HG03457 (cell line): ENCODE measurements at regions not wholly inside any gene's neighbourhood (a gene's known extent, or its start where the extent isn't known, plus 50 kb on each side); places are given as distances from the start of the nearest gene placed in this dataset.
"Not testable (repeated sequence)": the region's sequence is repeated elsewhere in the genome, so short reads cannot be mapped to it uniquely, and the experiment has no call there.

ENCODE experiments used
- ATAC-seq: cut with Tn5 transposase; IDR thresholded peaks from one replicate; pipeline ENCODE4 v1.9.1; 2021; ENCODE audit warnings: moderate number of reproducible peaks; ENCODE audit not compliant: unreplicated experiment

DNA sequence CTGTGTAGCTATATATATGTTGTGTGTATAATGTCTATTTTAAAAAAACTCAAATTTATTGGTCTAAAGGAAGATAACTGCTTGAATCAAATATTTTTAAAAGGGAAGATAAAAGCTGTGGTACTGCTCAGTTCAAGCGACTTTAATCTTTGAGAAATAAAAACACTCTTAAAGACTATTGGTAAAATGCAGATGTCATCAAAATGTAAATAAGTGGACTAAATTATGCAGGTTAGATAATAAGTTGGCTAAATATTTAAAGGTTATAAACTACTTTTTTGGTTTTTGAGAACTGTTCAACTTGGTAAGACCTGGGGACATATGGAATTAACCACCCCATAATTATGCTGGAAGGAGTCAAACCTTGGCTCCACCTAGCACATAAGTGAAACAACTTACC is 144.7 kb upstream of the ITM2A start:
- ATAC-seq: no peak

DNA sequence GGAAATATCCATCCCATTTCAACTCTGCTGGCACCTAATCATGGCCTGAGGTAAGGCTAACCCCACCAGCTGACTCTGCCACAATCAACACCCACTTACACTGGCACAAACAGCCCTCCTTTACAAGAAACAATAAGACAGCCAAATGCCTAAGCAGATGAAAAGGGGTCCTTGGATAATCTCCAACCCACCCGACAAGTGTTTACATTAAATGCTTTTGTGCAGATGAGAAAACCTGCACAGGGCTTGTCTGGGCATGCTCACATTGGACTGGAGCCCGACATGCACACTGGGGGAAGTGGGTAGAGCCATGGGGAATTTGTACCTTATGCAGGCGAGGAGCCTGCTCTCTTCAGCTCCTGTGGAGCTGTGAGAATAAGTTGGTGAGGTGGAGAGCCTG is 138.9 kb upstream of the ITM2A start:
- ATAC-seq: no peak

DNA sequence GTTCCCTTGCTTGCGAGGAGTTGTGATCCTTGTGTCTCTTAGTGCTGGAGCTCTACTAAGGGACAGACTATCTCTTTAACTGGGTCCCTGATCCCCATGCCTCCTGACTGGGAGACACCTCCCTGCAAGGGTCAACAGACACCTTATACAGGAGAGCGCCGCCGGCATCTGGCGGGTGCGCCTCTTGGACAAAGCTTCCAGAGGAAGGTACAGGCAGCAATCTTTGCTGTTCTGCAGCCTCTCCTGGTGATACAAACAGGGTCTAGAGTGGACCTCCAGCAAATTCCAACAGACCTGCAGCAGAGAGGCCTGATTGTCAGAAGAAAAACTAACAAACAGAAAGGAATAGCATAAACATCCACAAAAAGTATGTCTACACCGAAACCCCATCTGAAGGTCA is 115.6 kb upstream of the ITM2A start:
- ATAC-seq: no peak

DNA sequence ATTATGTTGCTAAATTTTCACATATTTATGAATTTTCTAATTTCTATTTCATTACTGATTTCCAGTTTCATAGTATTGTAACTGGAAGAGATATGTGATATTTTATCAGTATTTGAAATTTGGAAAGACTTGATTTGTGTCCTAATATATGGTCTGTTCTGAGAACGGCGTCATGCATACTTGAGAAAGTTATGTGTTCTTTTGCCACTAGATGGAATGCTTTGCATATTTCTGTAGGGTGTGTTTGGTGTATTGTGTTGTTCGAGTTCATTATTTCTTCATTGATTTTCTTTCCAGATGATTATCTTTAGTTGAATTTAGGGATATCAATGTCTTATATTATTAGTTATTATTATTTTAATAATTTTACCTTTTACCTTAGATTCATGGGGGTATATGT is 110.6 kb upstream of the ITM2A start:
- no peak for ATAC-seq

DNA sequence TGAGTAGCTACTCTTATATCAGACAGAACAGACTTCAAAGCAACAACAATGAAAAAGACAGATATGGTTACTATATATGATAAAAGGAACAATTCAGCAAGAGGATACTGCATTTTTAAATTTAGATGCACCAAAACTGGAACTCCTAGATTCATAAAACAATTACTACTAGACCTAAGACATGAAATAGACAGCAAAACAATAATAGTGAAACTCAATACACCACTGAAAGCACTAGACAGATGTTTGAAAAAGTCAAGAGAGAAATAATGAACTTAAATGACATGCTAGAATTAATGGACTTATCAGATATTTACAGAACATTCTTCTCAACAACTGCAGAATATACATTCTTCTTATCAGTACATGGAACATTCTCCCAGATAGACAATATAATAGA is 99.5 kb upstream of the ITM2A start:
- no peak for ATAC-seq

DNA sequence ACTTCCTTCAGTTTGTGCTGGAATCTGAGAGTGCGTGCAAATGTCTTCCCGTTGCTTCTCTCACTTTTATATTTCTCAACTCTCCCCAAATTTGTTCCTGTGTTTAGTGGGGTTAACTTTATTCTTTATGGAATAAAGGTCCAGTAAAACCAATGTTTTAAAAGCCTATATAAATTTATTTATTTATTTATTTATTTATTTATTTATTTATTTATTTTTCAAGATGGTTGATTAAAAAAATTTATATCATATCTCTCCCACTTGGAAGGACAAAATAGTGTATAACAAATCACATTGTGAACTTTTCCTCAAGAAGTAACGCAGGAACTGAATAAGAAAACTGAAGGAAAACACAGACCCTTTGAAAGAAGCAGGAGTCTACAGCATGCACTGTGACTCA is 95.3 kb upstream of the ITM2A start:
- no peak for ATAC-seq

DNA sequence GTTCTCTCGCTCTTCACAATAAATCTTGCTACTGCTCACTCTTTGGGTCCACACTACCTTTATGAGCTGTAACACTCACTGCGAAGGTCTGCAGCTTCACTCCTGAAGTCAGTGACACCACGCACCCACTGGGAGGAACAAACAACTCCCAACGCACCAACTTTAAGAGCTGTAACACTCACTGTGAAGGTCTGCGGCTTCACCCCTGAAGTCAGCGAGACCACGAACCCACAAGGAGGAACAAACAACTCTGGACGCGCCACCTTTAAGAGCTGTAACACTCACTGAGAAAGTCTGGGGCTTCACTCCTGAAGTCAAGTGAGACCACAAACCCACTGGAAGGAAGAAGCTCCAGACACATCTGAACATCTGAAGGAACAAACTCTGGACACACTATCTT is 89.5 kb upstream of the ITM2A start:
- not testable (repeated sequence) for ATAC-seq

DNA sequence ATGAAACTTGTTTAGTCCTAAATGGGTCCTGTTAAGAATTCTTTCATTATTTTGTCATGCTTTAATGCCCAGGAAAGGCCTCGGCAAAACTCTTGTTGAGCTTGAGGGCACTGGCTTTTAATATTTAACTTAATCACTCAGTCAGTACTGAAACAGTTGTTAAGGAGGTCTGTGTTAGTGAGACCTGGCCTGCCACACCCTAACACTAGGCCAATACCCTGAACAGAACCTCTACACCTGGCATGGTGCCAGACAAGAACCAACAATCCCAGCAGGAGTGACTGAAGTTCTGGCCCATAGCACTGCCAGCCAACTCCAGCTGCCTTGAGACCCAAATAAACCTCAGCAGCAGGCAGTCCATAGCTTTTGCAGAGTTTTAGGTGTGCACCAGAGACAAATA is 85.7 kb upstream of the ITM2A start:
- no peak for ATAC-seq

DNA sequence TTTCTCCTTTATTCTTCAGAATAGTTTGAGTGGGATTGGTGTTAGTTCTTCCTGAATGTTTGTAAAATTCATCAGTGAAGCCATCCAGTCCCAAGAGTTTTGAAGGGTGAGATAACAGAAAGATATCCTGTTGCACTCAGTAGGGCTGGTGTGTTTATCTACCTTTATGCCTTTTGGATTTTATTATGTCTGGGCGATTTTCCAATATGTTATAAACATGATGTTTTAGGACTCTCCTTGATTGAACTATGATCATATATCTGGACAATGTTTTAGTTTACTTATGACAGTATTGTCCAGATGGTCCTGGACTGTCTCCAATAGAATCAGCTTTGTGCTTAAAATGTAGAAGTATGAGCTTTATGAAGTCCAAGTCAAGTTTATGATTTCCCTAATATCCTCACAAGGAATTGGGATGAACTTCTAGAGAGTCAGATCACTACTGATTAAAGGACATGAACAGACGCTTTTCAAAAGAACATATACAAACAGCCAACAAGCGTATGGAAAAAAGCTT is 77.6 kb upstream of the ITM2A start:
- no peak for ATAC-seq

DNA sequence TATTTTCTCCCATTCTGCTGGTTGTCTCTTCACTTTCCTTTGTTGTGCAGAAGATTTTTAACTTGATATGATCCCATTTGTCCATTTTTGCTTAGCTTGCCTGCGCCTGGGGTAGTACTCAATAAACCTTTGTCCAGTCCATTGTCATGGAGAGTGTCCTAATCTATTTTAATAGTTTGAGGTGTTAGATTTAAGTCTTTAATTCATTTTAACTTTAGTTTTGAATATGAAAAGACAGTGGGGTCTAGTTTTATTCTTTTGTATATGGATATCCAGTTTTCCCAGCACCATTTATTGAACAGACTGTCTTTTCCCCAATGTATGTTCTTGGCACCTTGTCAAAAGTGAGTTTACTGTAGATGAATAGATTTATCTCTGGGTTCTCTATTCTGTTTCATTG is 76.0 kb upstream of the ITM2A start:
- no peak for ATAC-seq

DNA sequence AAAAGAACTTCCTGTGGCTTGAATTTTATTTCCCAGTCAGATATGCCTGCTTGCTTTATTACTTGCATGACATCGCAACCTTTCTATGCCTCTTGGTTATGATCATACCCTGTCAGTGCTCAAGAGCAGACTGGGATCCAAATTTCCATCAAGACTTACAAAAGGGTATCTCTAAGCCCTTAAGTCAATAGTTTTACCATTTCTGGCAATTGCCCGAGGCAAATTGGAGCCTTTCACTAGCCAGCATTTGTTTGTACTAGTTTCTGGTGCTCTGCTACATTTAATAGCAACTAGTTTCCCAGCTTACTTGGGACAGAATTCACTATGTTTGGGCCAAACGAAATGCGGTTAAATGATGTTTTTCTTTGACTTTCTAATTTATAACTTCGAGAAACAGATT is 73.2 kb upstream of the ITM2A start:
- ATAC-seq: no peak
